MCF 10A (cell line): ENCODE measurements at regions not wholly inside any gene's neighbourhood (a gene's known extent, or its start where the extent isn't known, plus 50 kb on each side); places are given as distances from the start of the nearest gene placed in this dataset.
A peak's percentile ranks its signal among the peaks of the same experiment; 100 is the strongest.
"Not testable (repeated sequence)": the region's sequence is repeated elsewhere in the genome, so short reads cannot be mapped to it uniquely, and the experiment has no call there.

Experiments used
- BruUV-seq: library from RNA; stranded (reverse); fragments of 400-500 nt; replicated peaks from 2 replicates; lab custom pipeline; 2021; lab: Mats Ljungman, UMichigan
- CTCF ChIA-PET: fragments of 300-600 bp; sonication (Branson Sonifier 250); formaldehyde crosslinking; extraction: SDS; loops from one replicate; lab custom pipeline; 2021; ENCODE audit warnings: antibody characterized with exemption, inconsistent platforms; lab: Yijun Ruan, JAX
- POLR2A ChIA-PET: fragments of 300-600, 350-650 bp; sonication (Branson Sonifier 250); formaldehyde crosslinking; extraction: SDS; loops from one replicate; lab custom pipeline; 2020; ENCODE audit warnings: antibody characterized with exemption, inconsistent platforms; lab: Yijun Ruan, JAX
- DNase-seq: peaks from one replicate; pipeline ENCODE4 v3.0.0-alpha.2; 2018; ENCODE audit not compliant: unreplicated experiment
- H3K27ac Mint-ChIP-seq: one replicate; pipeline ENCODE4 v1.8.0; 2022; ENCODE audit warnings: mild to moderate bottlenecking, low read depth, mixed read lengths; ENCODE audit not compliant: unreplicated experiment
- H3K27me3 Mint-ChIP-seq: one replicate; pipeline ENCODE4 v1.8.0; 2022; ENCODE audit warnings: mixed read lengths; ENCODE audit not compliant: insufficient read depth, unreplicated experiment
- H3K36me3 Mint-ChIP-seq: one replicate; pipeline ENCODE4 v1.8.0; 2022; ENCODE audit warnings: mild to moderate bottlenecking, moderate library complexity, mixed read lengths; ENCODE audit not compliant: insufficient read depth, unreplicated experiment
- H3K4me1 Mint-ChIP-seq: one replicate; pipeline ENCODE4 v1.8.0; 2022; ENCODE audit warnings: mixed read lengths; ENCODE audit not compliant: insufficient read depth, unreplicated experiment
- H3K4me3 Mint-ChIP-seq: one replicate; pipeline ENCODE4 v1.8.0; 2022; ENCODE audit warnings: mild to moderate bottlenecking, moderate library complexity, mixed read lengths; ENCODE audit not compliant: unreplicated experiment
- H3K9me3 Mint-ChIP-seq: one replicate; pipeline ENCODE4 v1.8.0; 2022; ENCODE audit warnings: mixed read lengths; ENCODE audit not compliant: unreplicated experiment
- CTCF ChIP-seq: fragments of 200-600 bp; IDR thresholded peaks from one replicate; pipeline ENCODE4 v1.8.0; 2022; ENCODE audit warnings: antibody characterized with exemption, mild to moderate bottlenecking; ENCODE audit not compliant: unreplicated experiment
- intact Hi-C: fragments of 100-400 bp; cut with micrococcal nuclease; formaldehyde crosslinking; loops from 2 replicates; pipeline ENCODE4 v1.14.1; 2022

DNA sequence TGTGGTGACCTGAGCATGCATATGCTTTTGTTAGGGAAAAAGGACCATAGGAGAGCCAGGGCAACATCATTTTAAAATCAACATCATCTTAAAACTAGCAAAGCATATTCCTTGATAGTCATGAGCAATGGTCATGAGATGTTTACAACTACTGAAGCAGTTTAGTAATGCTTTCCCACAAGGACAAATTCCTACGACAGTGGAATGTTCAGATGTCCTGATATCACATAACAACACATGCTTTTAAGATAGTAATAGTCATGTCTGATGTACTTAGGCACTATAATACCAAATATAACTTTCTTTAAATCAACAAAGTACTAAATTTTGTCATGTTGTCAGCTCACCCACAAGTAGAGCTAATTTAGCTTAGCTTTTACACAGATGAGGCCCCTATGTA is 370.3 kb downstream of the HTR1B start:
- H3K27ac Mint-ChIP-seq, result no peak overlapping the region
- peaks cover 6% of the 10 kb centered on the region for H3K36me3 Mint-ChIP-seq
- no peak for TF ChIP-seq CTCF
- peaks cover 11% of the 10 kb centered on the region for H3K9me3 Mint-ChIP-seq
- intact Hi-C loops, result no loop called here
- BruUV-seq, result no TSS peak
- no peak overlapping the region for H3K4me3 Mint-ChIP-seq
- DNase-seq, result no peak
- peaks cover 7% of the 10 kb centered on the region for H3K4me1 Mint-ChIP-seq
- ChIA-PET CTCF (no interaction called here), POLR2A (no interaction called here)
- H3K27me3 Mint-ChIP-seq, result no peaks in the 10 kb centered on the region

- POLR2A ChIA-PET, result no interaction called here
- Mint-ChIP-seq H3K4me3 (no peak overlapping the region), H3K4me1 (peaks cover 7% of the 10 kb centered on the region), H3K27me3 (no peaks in the 10 kb centered on the region), H3K27ac (no peak overlapping the region), H3K9me3 (peaks cover 11% of the 10 kb centered on the region), H3K36me3 (no peaks in the 10 kb centered on the region)
- intact Hi-C loops, result no loop called here
- no peak for TF ChIP-seq CTCF
- CTCF ChIA-PET, result interaction anchor here (0.7 kb wide), 1 partner anchor 14 kb away, joined by 3 read pairs; no protein-coding TSS in a partner anchor
- no TSS peak for BruUV-seq
- DNase-seq, result peak; percentile 38
These were observed 373.5 kb downstream of the HTR1B start for GRCh38 chr6:77089776-77090175.

DNA sequence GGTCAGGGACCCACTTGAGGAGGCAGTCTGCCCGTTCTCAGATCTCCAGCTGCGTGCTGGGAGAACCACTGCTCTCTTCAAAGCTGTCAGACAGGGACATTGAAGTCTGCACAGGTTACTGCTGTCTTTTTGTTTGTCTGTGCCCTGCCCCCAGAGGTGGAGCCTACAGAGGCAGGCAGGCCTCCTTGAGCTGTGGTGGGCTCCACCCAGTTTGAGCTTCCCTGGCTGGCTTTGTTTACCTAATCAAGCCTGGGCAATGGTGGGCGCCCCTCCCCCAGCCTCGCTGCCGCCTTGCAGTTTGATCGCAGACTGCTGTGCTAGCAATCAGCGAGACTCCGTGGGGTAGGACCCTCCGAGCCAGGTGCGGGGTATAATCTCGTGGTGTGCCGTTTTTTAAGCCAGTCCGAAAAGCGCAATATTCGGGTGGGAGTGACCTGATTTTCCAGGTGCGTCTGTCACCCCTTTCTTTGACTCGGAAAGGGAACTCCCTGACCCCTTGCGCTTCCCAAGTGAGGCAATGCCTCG is 375.4 kb downstream of the HTR1B start:
- H3K27me3 Mint-ChIP-seq, CTCF ChIA-PET, DNase-seq, H3K36me3 Mint-ChIP-seq, BruUV-seq, POLR2A ChIA-PET, H3K4me1 Mint-ChIP-seq, H3K4me3 Mint-ChIP-seq, H3K27ac Mint-ChIP-seq, intact Hi-C loops: not testable (repeated sequence)
- H3K9me3 Mint-ChIP-seq, result peaks cover 11% of the 10 kb centered on the region

DNA sequence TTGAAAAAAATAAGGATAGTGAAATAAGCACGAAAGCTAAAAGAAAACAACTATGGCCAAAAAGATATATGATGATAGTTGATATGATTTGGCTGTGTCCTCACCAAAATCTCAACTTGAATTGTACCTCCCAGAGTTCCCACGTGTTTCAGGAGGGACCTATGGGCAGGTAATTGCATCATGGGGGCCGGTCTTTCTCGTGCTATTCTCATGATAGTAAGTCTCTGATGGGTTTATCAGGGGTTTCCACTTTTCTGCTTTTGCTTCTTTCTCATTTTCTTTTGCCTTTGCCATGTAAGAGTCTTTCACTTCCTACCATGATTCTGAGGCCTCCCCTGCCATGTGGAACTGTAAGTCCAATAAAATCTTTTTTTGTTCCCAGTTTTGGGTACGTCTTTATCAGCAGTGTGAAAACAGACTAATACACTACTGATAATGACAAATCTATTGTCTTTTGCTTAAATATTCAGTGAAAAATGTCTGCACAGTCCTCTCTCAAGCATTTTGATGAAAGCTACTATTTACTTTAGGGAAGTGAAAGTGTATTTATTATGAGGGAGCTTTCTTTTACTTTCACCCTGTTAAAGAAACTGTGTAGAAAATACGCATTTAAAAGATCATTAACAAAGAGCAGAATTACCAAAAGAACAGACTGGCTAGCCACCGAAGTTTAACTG is 389.1 kb downstream of the HTR1B start:
- Mint-ChIP-seq H3K27me3 (no peaks in the 10 kb centered on the region), H3K9me3 (peaks cover 7% of the 10 kb centered on the region), H3K4me1 (no peaks in the 10 kb centered on the region), H3K4me3 (no peak overlapping the region), H3K27ac (no peak overlapping the region), H3K36me3 (no peaks in the 10 kb centered on the region)
- CTCF ChIA-PET, result no interaction called here
- TF ChIP-seq CTCF, result no peak
- no TSS peak for BruUV-seq
- POLR2A ChIA-PET, result no interaction called here
- DNase-seq, result no peak
- intact Hi-C loops, result no loop called here
